KMS-11 (cell line): ENCODE measurements at regions not wholly inside any gene's neighbourhood (a gene's known extent, or its start where the extent isn't known, plus 50 kb on each side); places are given as distances from the start of the nearest gene placed in this dataset.

Experiments used
- H2AFZ ChIP-seq: fragments of 200-600 bp; sonication (generic); 2 replicates; pipeline ENCODE4 v1.6.1; 2016; ENCODE audit warnings: antibody characterized with exemption, mixed run types, low read depth
- H3K27ac ChIP-seq: fragments of 200-600 bp; sonication (generic); 2 replicates; pipeline ENCODE4 v1.6.1; 2016; ENCODE audit warnings: mild to moderate bottlenecking, mixed run types
- H3K27me3 ChIP-seq: fragments of 200-600 bp; sonication (generic); 2 replicates; pipeline ENCODE4 v1.6.1; 2017; ENCODE audit warnings: mild to moderate bottlenecking, low read depth, mixed run types, moderate library complexity; ENCODE audit not compliant: insufficient read depth
- H3K36me3 ChIP-seq: fragments of 200-600 bp; sonication (generic); 2 replicates; pipeline ENCODE4 v1.6.1; 2017; ENCODE audit warnings: mild to moderate bottlenecking, mixed run types; ENCODE audit not compliant: insufficient read depth
- H3K4me1 ChIP-seq: fragments of 200-600 bp; sonication (generic); 2 replicates; pipeline ENCODE4 v1.6.1; 2016; ENCODE audit warnings: mild to moderate bottlenecking, low read depth, mixed run types; ENCODE audit not compliant: poor library complexity, severe bottlenecking
- H3K4me2 ChIP-seq: fragments of 200-600 bp; sonication (generic); 2 replicates; pipeline ENCODE4 v1.7.0; 2016; ENCODE audit warnings: mild to moderate bottlenecking, mixed run types
- H3K4me3 ChIP-seq: fragments of 200-600 bp; sonication (generic); IDR thresholded peaks from 2 replicates; pipeline ENCODE4 v1.6.1; 2017; ENCODE audit warnings: low read depth, low read length, mixed read lengths; ENCODE audit not compliant: insufficient read depth
- H3K79me2 ChIP-seq: fragments of 200-600 bp; sonication (generic); 2 replicates; pipeline ENCODE4 v1.6.1; 2016; ENCODE audit warnings: low read depth, mixed run types; ENCODE audit not compliant: insufficient read depth
- H3K9ac ChIP-seq: fragments of 200-600 bp; sonication (generic); 2 replicates; pipeline ENCODE4 v1.6.1; 2016; ENCODE audit warnings: mild to moderate bottlenecking, mixed run types
- H4K20me1 ChIP-seq: fragments of 200-600 bp; sonication (generic); 2 replicates; pipeline ENCODE4 v1.6.1; 2016; ENCODE audit warnings: mild to moderate bottlenecking, mixed run types; ENCODE audit not compliant: insufficient read depth
- TF ChIP-seq, protein P1 (sequence below): fragments of 200-600 bp; sonication (generic); conservative IDR thresholded peaks from 2 replicates; pipeline ENCODE4 v1.6.1; 2017; ENCODE audit warnings: low read depth, mild to moderate bottlenecking, antibody characterized with exemption, low read length, moderate library complexity, mixed read lengths

DNA sequence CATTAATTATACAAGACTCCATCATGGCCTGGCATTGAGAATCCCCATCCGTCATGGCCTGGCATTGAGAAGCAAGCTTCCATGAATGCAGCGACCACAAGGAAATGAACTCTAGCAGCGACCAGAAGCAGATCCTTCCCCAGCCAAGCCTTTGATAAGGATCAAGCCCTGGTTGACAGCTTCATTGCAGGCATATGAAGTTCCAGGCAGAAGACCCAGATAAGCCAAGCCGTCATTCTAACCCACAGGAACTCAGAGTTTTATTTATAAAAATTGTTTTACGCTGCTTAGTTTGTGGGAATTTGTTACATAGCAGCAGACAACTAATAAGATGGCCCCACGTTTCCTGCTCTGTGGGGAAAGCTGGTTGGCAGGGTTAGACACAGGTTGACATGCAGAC, 642.3 kb downstream of the GATA3 start:
- H3K27me3 ChIP-seq = no peaks in the 10 kb centered on the region
- no peak overlapping the region for H3K27ac ChIP-seq
- H3K79me2 ChIP-seq = no peaks in the 10 kb centered on the region
- H3K4me3 ChIP-seq = no peak overlapping the region
- H3K4me1 ChIP-seq = no peaks in the 10 kb centered on the region
- no peak overlapping the region for H3K4me2 ChIP-seq
- TF ChIP-seq, protein P1, sequence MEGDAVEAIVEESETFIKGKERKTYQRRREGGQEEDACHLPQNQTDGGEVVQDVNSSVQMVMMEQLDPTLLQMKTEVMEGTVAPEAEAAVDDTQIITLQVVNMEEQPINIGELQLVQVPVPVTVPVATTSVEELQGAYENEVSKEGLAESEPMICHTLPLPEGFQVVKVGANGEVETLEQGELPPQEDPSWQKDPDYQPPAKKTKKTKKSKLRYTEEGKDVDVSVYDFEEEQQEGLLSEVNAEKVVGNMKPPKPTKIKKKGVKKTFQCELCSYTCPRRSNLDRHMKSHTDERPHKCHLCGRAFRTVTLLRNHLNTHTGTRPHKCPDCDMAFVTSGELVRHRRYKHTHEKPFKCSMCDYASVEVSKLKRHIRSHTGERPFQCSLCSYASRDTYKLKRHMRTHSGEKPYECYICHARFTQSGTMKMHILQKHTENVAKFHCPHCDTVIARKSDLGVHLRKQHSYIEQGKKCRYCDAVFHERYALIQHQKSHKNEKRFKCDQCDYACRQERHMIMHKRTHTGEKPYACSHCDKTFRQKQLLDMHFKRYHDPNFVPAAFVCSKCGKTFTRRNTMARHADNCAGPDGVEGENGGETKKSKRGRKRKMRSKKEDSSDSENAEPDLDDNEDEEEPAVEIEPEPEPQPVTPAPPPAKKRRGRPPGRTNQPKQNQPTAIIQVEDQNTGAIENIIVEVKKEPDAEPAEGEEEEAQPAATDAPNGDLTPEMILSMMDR = no peak
- no peaks in the 10 kb centered on the region for H3K36me3 ChIP-seq
- H3K9ac ChIP-seq = no peak overlapping the region
- H4K20me1 ChIP-seq = no peaks in the 10 kb centered on the region
- no peak overlapping the region for H2AFZ ChIP-seq

DNA sequence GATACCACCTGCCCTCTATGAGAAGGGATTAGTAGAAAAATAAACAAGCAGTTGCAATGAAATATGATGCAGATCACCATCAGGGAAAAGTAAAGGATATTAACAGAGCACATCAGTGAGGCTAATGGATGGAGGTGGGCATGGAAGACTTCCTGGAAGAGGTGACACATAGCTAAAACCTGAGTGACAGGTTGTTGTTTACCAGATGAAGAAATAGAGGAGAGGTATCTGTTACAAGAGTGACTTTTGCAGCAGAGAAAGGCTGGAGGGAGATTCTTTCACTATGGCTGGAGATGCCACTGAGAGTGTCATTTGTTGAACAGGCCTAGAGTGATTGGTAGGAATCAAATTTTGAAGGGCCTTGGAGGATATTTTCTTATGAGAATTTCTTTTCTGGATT, 646.2 kb downstream of the GATA3 start:
- H3K27ac ChIP-seq = no peak overlapping the region
- H3K36me3 ChIP-seq = no peaks in the 10 kb centered on the region
- H3K79me2 ChIP-seq = no peaks in the 10 kb centered on the region
- H3K4me1 ChIP-seq = no peaks in the 10 kb centered on the region
- TF ChIP-seq, protein P1 = no peak
- no peak overlapping the region for H3K9ac ChIP-seq
- H4K20me1 ChIP-seq = no peaks in the 10 kb centered on the region
- no peaks in the 10 kb centered on the region for H3K27me3 ChIP-seq
- H3K4me2 ChIP-seq = no peak overlapping the region
- H3K4me3 ChIP-seq = no peak overlapping the region
- H2AFZ ChIP-seq = no peak overlapping the region

DNA sequence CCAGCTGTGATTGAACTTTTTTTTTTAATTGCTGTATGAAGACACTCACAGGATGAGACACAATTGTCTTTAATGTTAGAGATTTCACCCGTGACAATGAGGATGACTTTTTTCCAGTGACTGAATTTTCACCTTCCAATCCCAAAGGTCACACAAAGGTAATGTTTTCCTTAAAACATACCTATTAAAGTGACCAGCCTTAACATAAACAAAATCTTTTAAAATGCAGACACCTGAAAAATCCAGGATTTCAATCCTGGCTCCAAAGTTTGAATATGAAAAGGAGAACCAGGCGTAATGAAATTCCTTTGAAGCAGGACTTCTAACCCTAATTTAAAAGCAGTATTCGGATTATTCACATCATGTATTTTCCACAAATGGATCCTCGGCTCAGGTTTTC, 647.7 kb downstream of the GATA3 start:
- Histone ChIP-seq H2AFZ (no peak overlapping the region), H3K9ac (no peak overlapping the region)

DNA sequence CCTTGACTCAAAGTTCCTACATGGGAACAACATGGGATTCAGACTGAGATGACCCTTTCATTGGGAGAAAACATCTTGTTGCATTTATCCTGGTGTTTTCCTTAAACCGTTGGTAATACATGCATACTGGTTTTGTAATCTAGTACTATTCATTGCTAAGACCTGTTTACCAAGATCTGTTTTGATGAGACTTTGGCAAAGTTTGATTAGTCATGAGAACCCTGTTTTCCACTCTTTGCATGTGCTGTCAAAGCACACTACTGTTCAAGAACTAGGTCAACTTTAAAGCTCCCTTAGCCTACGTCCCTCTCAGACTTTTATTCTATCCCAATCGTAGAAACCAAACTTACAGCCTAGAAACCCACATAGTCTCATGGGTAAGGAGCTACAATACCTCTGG, 650.9 kb downstream of the GATA3 start:
- Histone ChIP-seq H3K4me3 (no peak overlapping the region), H3K27ac (no peak overlapping the region), H4K20me1 (no peaks in the 10 kb centered on the region), H3K36me3 (no peaks in the 10 kb centered on the region), H3K4me2 (no peak overlapping the region), H3K79me2 (no peaks in the 10 kb centered on the region), H3K9ac (no peak overlapping the region), H3K4me1 (no peaks in the 10 kb centered on the region), H3K27me3 (no peaks in the 10 kb centered on the region), H2AFZ (no peak overlapping the region)
- TF ChIP-seq, protein P1 = no peak

More for the DNA sequence above, 647.7 kb downstream of the GATA3 start:
- no peaks in the 10 kb centered on the region for H3K27me3 ChIP-seq
- TF ChIP-seq, protein P1 = no peak
- no peak overlapping the region for H3K4me2 ChIP-seq
- no peaks in the 10 kb centered on the region for H3K79me2 ChIP-seq
- H3K4me3 ChIP-seq = no peak overlapping the region
- H3K27ac ChIP-seq = no peak overlapping the region
- H4K20me1 ChIP-seq = no peaks in the 10 kb centered on the region
- H3K4me1 ChIP-seq = no peaks in the 10 kb centered on the region
- H3K36me3 ChIP-seq = no peaks in the 10 kb centered on the region

DNA sequence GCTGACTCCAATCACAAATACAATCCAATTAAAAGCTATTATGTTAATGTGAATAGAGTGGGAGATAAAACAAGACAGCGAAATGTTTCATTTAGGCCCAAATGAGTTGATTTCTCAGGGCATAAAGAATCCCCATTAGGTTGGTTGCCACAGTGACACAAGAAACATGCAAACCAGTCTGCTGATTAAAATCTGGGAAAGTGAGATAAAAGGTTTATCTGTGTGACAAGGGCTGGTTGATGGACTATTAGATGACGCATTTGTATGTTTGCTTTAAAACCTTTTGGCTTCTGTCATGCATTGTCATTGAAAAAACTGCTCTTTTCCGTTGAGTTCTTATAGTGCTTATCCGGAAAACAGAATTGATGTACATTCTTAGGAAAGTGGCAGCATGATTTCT, 658.2 kb downstream of the GATA3 start:
- H3K27me3 ChIP-seq = no peaks in the 10 kb centered on the region
- no peak overlapping the region for H3K27ac ChIP-seq
- H3K36me3 ChIP-seq = no peaks in the 10 kb centered on the region
- no peak overlapping the region for H2AFZ ChIP-seq
- H3K4me1 ChIP-seq = no peaks in the 10 kb centered on the region
- H3K9ac ChIP-seq = no peak overlapping the region
- H4K20me1 ChIP-seq = no peaks in the 10 kb centered on the region
- no peak overlapping the region for H3K4me2 ChIP-seq
- TF ChIP-seq, protein P1 = no peak
- H3K4me3 ChIP-seq = no peak overlapping the region
- H3K79me2 ChIP-seq = no peaks in the 10 kb centered on the region
